Endothelial cell (in vitro differentiated cells): ENCODE measurements at regions not wholly inside any gene's neighbourhood (a gene's known extent, or its start where the extent isn't known, plus 50 kb on each side); places are given as distances from the start of the nearest gene placed in this dataset.

Source experiments
- DNase-seq: peaks from one replicate; pipeline ENCODE4 v3.0.0; 2021; ENCODE audit warnings: low spot score
- H3K27ac Mint-ChIP-seq: one replicate; pipeline ENCODE4 v1.8.0; 2021; ENCODE audit warnings: mixed read lengths, inconsistent platforms; ENCODE audit not compliant: unreplicated experiment
- H3K27me3 Mint-ChIP-seq: one replicate; pipeline ENCODE4 v1.8.0; 2021; ENCODE audit warnings: mild to moderate bottlenecking, moderate library complexity, mixed read lengths, inconsistent platforms; ENCODE audit not compliant: unreplicated experiment
- H3K36me3 Mint-ChIP-seq: one replicate; pipeline ENCODE4 v1.8.0; 2021; ENCODE audit warnings: mild to moderate bottlenecking, low read depth, mixed read lengths, inconsistent platforms; ENCODE audit not compliant: unreplicated experiment
- H3K4me1 Mint-ChIP-seq: one replicate; pipeline ENCODE4 v1.8.0; 2021; ENCODE audit warnings: mild to moderate bottlenecking, mixed read lengths, inconsistent platforms; ENCODE audit not compliant: unreplicated experiment
- H3K4me3 Mint-ChIP-seq: one replicate; pipeline ENCODE4 v1.8.0; 2021; ENCODE audit warnings: mild to moderate bottlenecking, mixed read lengths, inconsistent platforms; ENCODE audit not compliant: unreplicated experiment
- H3K9me3 Mint-ChIP-seq: one replicate; pipeline ENCODE4 v1.8.0; 2021; ENCODE audit warnings: mixed read lengths, inconsistent platforms; ENCODE audit not compliant: unreplicated experiment
- CTCF ChIP-seq: fragments of 200-600 bp; sonication (generic); IDR thresholded peaks from one replicate; pipeline ENCODE4 v1.5.0; 2021; ENCODE audit warnings: antibody characterized with exemption; ENCODE audit not compliant: unreplicated experiment

- Mint-ChIP-seq H3K36me3 (no peaks in the 10 kb centered on the region), H3K27ac (no peak overlapping the region), H3K9me3 (peaks cover 6% of the 10 kb centered on the region), H3K4me3 (no peak overlapping the region), H3K4me1 (peaks cover 12% of the 10 kb centered on the region), H3K27me3 (peaks cover 15% of the 10 kb centered on the region)
- no peak for TF ChIP-seq CTCF
- no peak for DNase-seq
These were observed 80.7 kb downstream of the ANKRD60 start for GRCh38 chr20:58147628-58148370.

- H3K27ac Mint-ChIP-seq, result no peak overlapping the region
- H3K27me3 Mint-ChIP-seq, result peaks cover 15% of the 10 kb centered on the region
- H3K4me3 Mint-ChIP-seq, result no peak overlapping the region
- peaks cover 6% of the 10 kb centered on the region for H3K9me3 Mint-ChIP-seq
- DNase-seq, result no peak
- peaks cover 12% of the 10 kb centered on the region for H3K4me1 Mint-ChIP-seq
- no peak for TF ChIP-seq CTCF
- H3K36me3 Mint-ChIP-seq, result no peaks in the 10 kb centered on the region
These were observed 81.7 kb downstream of the ANKRD60 start for GRCh38 chr20:58146746-58147140.

- Mint-ChIP-seq H3K9me3 (peaks cover 6% of the 10 kb centered on the region), H3K4me3 (no peak overlapping the region), H3K4me1 (peaks cover 12% of the 10 kb centered on the region), H3K27ac (no peak overlapping the region), H3K27me3 (peaks cover 13% of the 10 kb centered on the region), H3K36me3 (no peaks in the 10 kb centered on the region)
- no peak for DNase-seq
- no peak for TF ChIP-seq CTCF
These were observed 82.2 kb downstream of the ANKRD60 start for GRCh38 chr20:58146081-58146745.

- Mint-ChIP-seq H3K27me3 (peaks cover 10% of the 10 kb centered on the region), H3K9me3 (peaks cover 6% of the 10 kb centered on the region), H3K36me3 (no peaks in the 10 kb centered on the region), H3K27ac (no peak overlapping the region), H3K4me1 (peaks cover 7% of the 10 kb centered on the region), H3K4me3 (no peak overlapping the region)
- no peak for DNase-seq
- TF ChIP-seq CTCF, result no peak
These were observed 82.9 kb downstream of the ANKRD60 start for GRCh38 chr20:58145506-58146080.

- Mint-ChIP-seq H3K4me3 (no peak overlapping the region), H3K36me3 (no peaks in the 10 kb centered on the region), H3K4me1 (peaks cover 2% of the 10 kb centered on the region), H3K9me3 (peaks cover 6% of the 10 kb centered on the region), H3K27me3 (peaks cover 8% of the 10 kb centered on the region), H3K27ac (no peak overlapping the region)
- no peak for DNase-seq
- TF ChIP-seq CTCF, result no peak
These were observed 84.4 kb downstream of the ANKRD60 start for GRCh38 chr20:58144096-58144495.
